Activated CD8-positive, alpha-beta memory T cell treated with anti-CD3 and anti-CD28 coated beads, Interleukin-2, amount 10 ng/mL, durations not matched to agents 7 days and 5 days (primary cell): ENCODE measurements at regions not wholly inside any gene's neighbourhood (a gene's known extent, or its start where the extent isn't known, plus 50 kb on each side); places are given as distances from the start of the nearest gene placed in this dataset.

Experiments
- ATAC-seq: fragments of 150-1000 bp; cut with Tn5 transposase; one replicate; pipeline ENCODE4 v1.10.0; 2021; ENCODE audit warnings: moderate library complexity
- CTCF ChIA-PET: fragments of 350-600 bp; sonication (Branson Sonifier 250); formaldehyde crosslinking; loops from one replicate; lab custom pipeline; 2021; ENCODE audit warnings: antibody characterized with exemption; lab: Charles Lee
- DNase-seq: peaks from one replicate; pipeline ENCODE4 v3.0.0-alpha.2; 2020
- H3K27ac Mint-ChIP-seq: one replicate; pipeline ENCODE4 v1.8.0; 2021; ENCODE audit warnings: mild to moderate bottlenecking, mixed read lengths
- H3K27me3 Mint-ChIP-seq: one replicate; pipeline ENCODE4 v1.8.0; 2021; ENCODE audit warnings: mixed read lengths
- H3K36me3 Mint-ChIP-seq: one replicate; pipeline ENCODE4 v1.8.0; 2021; ENCODE audit warnings: mild to moderate bottlenecking, mixed read lengths
- H3K4me1 Mint-ChIP-seq: one replicate; pipeline ENCODE4 v1.8.0; 2021; ENCODE audit warnings: mixed read lengths
- H3K4me3 Mint-ChIP-seq: one replicate; pipeline ENCODE4 v1.8.0; 2021; ENCODE audit warnings: mild to moderate bottlenecking, moderate library complexity, mixed read lengths
- H3K9me3 Mint-ChIP-seq: one replicate; pipeline ENCODE4 v1.8.0; 2022; ENCODE audit warnings: low read depth, mixed read lengths

DNA sequence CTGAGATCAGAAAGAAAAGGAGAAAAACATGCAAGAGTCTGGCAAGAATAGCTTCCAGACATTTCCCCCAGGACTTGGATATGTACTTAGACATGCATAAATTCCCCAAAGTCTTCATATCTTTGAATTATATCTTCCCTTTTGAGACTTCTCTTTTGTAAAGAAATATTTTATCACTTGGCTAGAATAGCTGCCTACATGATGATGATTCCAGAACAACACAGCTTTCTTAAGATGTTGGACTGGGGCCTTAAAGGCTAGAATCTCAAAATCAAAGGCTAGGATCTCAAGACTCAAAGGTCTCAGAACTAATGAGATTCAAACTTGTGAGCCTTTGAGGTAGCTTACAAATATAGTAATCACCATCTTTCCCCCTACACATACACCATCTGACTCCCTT, 842.3 kb downstream of the BCL11A start:
- no peak for DNase-seq
- CTCF ChIA-PET = no interaction called here
- ATAC-seq = no peak
- no peaks in the 10 kb centered on the region for H3K36me3 Mint-ChIP-seq
- H3K9me3 Mint-ChIP-seq = no peaks in the 10 kb centered on the region
- no peak overlapping the region for H3K27ac Mint-ChIP-seq
- H3K4me3 Mint-ChIP-seq = no peak overlapping the region
- no peaks in the 10 kb centered on the region for H3K4me1 Mint-ChIP-seq
- H3K27me3 Mint-ChIP-seq = no peaks in the 10 kb centered on the region

DNA sequence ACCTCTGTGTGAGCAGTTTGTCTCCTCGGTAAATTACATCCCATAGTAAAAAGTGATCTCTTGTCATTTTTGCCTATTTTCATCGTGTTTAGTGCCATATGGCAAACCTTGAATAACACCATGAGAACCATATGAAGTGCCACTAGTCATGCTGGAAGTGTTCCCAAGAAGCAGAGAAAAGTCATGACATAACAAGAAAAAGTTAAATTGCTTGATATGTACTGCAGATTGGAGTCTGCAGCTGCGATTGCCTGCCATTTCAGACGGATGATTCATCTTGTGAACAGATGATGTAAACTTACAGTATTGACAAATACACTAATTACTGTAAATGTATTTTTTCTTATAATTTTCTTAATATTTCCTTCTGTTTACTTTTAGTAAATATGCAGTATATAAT, 846.7 kb downstream of the BCL11A start:
- Mint-ChIP-seq H3K9me3 (no peaks in the 10 kb centered on the region), H3K4me3 (no peak overlapping the region), H3K27ac (no peak overlapping the region), H3K27me3 (no peaks in the 10 kb centered on the region), H3K36me3 (no peaks in the 10 kb centered on the region), H3K4me1 (no peaks in the 10 kb centered on the region)
- DNase-seq (no peak), ATAC-seq (no peak)
- CTCF ChIA-PET = no interaction called here

DNA sequence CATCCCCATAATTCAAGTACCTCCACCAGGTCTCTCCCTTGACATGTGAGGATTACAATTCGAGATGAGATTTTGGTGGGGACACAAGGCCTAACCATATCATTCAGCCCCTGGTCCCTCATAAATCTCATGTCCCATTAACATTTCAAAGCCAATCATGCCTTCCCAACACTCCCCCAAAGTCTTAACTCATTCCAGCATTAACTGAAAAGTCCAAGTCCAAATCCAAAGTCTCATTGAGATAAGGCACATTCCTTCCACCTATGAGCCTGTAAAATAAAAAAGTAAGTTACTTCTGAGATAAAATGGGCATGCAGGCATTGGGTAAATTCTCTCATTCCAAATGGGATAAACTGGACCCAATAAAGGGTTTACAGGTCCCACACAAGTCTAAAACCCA, 849.7 kb downstream of the BCL11A start:
- Mint-ChIP-seq H3K4me3 (no peak overlapping the region), H3K27ac (no peak overlapping the region), H3K36me3 (no peaks in the 10 kb centered on the region), H3K4me1 (no peaks in the 10 kb centered on the region), H3K9me3 (no peaks in the 10 kb centered on the region), H3K27me3 (no peaks in the 10 kb centered on the region)
- CTCF ChIA-PET = no interaction called here
- DNase-seq (no peak), ATAC-seq (no peak)

DNA sequence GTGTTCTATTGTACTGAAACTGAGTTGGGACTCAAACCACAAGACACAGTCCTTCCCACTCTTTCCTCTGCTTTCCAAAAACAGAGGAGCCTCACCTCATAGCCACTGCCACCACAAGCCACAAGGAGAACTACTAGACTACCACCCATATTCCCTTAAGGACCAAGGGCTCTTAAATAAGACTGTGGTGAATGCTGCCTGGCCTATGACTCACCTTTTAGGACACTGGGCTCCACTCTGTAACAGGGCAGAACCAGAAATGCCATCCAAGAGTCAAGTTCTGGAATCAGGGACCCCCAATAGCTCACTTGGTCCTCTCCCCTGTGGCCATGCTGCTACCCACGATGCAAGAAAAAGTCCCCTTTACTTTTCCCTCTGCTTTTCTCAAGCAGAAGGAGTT, 851.4 kb downstream of the BCL11A start:
- H3K9me3 Mint-ChIP-seq = no peaks in the 10 kb centered on the region
- H3K4me3 Mint-ChIP-seq = no peak overlapping the region
- H3K36me3 Mint-ChIP-seq = no peaks in the 10 kb centered on the region
- CTCF ChIA-PET = no interaction called here
- no peaks in the 10 kb centered on the region for H3K27me3 Mint-ChIP-seq
- DNase-seq = no peak
- no peaks in the 10 kb centered on the region for H3K4me1 Mint-ChIP-seq
- no peak overlapping the region for H3K27ac Mint-ChIP-seq
- no peak for ATAC-seq

DNA sequence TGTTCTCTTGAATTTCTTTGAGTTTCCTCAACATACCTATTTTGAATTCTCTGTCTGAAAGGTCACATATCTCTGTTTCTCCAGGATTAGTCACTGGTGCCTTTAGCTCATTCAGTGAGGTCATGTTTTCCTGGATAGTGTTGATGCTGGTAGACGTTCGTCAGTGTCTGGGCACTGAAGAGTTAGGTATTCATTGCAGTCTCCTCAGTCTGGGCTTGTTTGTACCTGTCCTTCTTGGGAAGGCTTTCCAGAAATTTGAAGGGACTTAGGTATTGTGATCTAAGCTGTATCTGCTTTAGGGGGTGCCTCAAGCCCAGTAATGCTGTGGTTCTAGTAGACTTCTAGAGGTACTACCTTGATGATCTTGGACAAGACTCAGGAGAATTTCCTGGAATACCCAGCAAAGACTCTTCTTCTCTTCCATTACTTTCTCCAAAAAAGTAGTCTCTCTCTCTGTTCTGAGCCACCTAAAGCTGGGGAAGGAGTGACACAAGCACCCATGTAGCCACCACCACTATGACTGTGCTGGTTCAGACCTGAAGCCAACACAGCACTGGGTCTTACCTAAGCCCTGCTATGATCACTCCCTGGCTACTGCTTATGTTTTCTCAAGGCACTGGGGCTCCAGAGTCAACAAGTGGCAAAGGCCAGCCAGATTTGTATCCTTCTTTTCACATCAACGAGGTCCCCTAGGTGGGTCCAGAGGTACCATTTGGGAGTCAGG, 852.0 kb downstream of the BCL11A start:
- Mint-ChIP-seq H3K4me1 (no peaks in the 10 kb centered on the region), H3K9me3 (no peaks in the 10 kb centered on the region), H3K4me3 (no peak overlapping the region), H3K36me3 (no peaks in the 10 kb centered on the region), H3K27ac (no peak overlapping the region), H3K27me3 (no peaks in the 10 kb centered on the region)
- no peak for DNase-seq
- CTCF ChIA-PET = no interaction called here
- no peak for ATAC-seq

DNA sequence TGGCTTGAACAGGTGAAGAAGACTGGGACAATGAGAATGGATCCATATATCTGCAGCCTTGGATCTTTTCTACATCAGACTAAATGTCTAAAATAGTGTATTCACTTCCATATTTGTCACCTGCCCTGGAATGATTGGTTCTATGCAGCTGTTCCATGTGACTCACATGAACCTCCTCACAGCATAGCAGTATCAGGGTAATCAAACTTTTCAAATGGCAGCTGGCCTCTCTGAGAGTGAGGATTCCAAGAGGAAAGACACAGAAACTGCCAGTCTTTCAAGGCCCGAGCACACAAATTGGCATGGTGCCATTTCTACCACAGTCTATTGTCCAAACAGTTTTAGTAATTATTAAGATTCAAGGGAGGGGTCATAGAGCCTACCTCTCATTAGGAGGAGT, 859.3 kb downstream of the BCL11A start:
- Mint-ChIP-seq H3K27me3 (no peaks in the 10 kb centered on the region), H3K36me3 (no peaks in the 10 kb centered on the region), H3K4me3 (no peak overlapping the region), H3K4me1 (no peaks in the 10 kb centered on the region), H3K9me3 (peaks cover 4% of the 10 kb centered on the region), H3K27ac (no peak overlapping the region)
- ATAC-seq = no peak
- CTCF ChIA-PET = no interaction called here
- DNase-seq = no peak

DNA sequence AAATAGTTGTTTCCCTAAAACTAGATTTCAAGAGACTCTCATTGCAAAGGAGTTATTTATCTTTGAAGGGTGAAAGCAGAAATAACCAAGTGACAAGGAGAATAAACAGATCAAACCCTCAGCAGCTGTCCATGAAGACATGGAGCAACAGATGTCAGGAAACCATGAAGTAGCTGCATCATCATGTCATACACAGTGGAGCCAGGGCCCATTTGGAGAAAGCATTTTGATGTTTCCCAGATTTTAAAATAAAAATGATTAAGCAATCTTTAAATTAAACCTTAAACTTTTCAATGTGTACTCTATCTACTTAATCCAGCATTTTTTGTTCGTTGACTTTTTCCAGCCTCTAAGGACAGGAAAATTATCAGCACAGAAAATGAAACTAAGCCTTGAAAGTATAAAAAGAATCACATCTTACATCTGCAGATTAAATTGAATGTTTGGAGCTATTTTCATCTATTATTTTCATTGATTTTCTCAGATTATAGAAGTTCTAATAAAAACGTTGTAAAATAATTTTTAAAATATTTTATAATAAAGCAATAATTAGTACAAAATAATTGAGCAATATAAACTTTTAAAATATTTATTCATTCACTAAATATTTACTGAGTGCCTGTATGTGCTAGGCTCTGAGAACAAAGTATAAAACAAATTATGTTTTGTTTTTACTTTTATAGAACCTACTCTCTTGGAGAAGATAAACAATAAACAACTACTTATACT, 860.1 kb downstream of the BCL11A start:
- Mint-ChIP-seq H3K4me3 (no peak overlapping the region), H3K27ac (no peak overlapping the region), H3K36me3 (no peaks in the 10 kb centered on the region), H3K9me3 (peaks cover 4% of the 10 kb centered on the region), H3K27me3 (no peaks in the 10 kb centered on the region), H3K4me1 (no peaks in the 10 kb centered on the region)
- ATAC-seq = no peak
- CTCF ChIA-PET = no interaction called here
- DNase-seq = no peak

DNA sequence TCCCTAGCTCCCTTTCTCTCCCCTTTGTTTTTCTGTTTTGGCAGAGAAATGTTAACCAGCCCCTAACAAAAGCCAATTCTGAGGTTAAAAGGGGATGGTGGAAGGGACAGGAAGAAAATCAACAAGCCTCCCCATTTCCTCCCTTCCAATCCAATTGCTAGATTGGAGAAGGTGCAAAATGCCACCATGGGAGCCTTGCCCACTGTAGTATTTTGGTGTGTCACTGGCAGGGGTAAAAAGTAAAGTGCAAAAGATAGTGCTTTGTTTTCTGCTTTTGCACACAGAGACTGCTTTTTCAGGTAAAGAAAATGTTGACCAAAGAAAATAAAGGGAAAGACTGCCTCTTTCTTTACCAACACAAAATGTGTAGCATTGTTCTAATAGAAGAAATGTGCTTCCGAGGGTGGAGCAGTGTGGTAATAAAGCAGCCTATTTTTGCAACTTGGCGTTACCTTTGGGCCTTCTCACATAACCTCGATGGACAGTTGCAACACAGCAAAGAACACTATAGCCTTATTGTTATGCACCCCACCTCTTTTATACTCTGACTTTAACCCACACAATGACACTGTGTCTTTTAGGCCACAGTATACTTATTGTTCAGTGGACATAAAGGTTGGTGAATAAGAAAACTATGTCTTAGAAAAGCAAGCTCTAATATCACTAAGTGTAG, 861.8 kb downstream of the BCL11A start:
- H3K27me3 Mint-ChIP-seq = no peaks in the 10 kb centered on the region
- H3K27ac Mint-ChIP-seq = no peak overlapping the region
- no peak for DNase-seq
- ATAC-seq = no peak
- CTCF ChIA-PET = no interaction called here
- H3K9me3 Mint-ChIP-seq = peaks cover 4% of the 10 kb centered on the region
- no peaks in the 10 kb centered on the region for H3K36me3 Mint-ChIP-seq
- H3K4me3 Mint-ChIP-seq = no peak overlapping the region
- H3K4me1 Mint-ChIP-seq = no peaks in the 10 kb centered on the region

DNA sequence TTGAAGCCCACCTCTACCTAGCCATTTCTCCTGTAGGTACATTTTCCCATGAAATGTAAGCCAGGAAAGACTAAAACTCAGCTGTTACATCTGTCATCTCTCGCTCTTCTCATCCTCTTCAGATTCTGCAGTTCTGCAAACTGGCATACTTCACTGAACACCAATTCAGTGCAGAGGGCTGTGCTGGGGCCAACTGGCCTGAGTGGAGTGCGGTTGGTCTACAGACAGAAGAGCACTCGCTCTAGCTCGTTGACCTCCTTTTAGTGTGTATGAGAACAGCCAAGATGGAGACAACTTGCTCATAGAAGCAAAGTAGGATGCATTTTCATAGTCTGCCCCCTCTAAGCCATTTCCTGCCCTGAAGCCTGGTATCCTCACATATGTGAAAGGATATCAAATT, 862.6 kb downstream of the BCL11A start:
- CTCF ChIA-PET = no interaction called here
- Mint-ChIP-seq H3K4me3 (no peak overlapping the region), H3K36me3 (no peaks in the 10 kb centered on the region), H3K4me1 (no peaks in the 10 kb centered on the region), H3K27ac (no peak overlapping the region), H3K9me3 (peaks cover 4% of the 10 kb centered on the region), H3K27me3 (no peaks in the 10 kb centered on the region)
- DNase-seq (no peak), ATAC-seq (no peak)

DNA sequence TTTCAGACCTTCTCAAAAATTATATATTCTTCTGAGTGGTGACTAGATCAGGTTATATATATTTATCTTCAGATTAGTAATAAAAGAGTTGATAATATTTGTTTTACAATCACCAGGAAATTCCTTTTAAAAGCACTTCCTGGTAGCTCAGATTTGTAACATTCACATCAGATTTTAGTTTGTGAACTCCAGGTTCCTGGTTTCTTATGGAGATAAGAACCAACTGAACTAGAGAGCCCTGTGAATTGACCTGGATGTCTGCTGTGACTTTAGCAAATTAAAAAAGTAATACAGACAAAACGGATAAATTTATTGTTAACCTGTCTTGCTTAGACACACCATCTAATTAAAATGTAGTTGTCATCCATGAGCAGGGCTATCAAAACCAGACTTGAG, 868.7 kb downstream of the BCL11A start:
- Mint-ChIP-seq H3K9me3 (peaks cover 2% of the 10 kb centered on the region), H3K27ac (no peak overlapping the region), H3K4me3 (no peak overlapping the region), H3K27me3 (no peaks in the 10 kb centered on the region), H3K4me1 (no peaks in the 10 kb centered on the region), H3K36me3 (no peaks in the 10 kb centered on the region)
- ATAC-seq (no peak), DNase-seq (no peak)
- CTCF ChIA-PET = no interaction called here

DNA sequence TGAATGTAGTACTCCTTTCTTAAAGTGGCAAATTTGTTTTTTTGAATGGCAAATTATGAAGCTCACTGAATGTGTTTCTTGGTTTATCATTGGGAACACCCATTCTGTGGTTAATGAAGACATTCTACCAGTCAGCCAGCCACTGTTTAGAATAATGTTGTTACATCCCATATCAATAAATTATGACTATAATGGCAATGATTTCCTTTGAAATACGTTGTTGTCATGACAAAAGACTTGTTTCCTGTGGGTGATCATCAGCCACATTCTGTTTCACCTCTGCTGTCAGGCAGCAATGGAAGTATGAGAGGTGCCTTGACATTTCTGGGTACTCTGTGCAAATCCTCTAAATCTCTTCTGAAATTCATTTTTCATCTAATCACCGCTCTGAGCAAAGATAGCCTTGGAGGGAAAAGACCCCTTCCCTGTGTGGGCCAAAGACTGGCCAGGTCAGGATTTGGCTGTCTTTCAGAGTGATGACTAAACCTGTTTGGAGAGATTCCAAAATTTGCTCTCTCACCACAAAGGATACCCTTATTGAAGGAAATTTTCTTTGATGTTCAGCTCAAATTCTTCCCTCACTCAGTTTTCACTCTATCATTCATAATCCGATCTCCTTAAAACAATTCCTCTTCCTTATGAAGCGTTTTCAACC, 869.2 kb downstream of the BCL11A start:
- H3K27ac Mint-ChIP-seq = no peak overlapping the region
- no peaks in the 10 kb centered on the region for H3K27me3 Mint-ChIP-seq
- ATAC-seq (no peak), DNase-seq (no peak)
- no peaks in the 10 kb centered on the region for H3K4me1 Mint-ChIP-seq
- CTCF ChIA-PET = no interaction called here
- peaks cover 2% of the 10 kb centered on the region for H3K9me3 Mint-ChIP-seq
- H3K36me3 Mint-ChIP-seq = no peaks in the 10 kb centered on the region
- H3K4me3 Mint-ChIP-seq = no peak overlapping the region

DNA sequence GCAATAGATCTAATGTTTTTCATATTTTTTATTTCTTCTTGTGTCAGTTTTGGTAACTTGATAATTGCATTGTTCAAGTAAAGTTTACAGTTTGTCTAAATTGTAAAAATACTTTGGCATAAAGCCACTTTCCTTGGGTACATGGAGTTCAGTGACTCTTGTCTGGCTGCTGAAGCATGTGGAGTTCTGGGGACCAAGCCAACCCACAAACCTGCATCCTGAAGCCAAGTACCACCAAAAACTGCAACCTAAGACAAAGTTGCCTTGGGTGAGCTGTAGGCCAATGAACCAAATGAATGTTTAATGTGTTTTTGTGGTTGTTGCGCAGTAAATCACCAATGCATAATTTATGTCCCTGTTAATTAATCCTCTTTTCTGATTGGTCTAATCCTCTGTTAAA, 872.6 kb downstream of the BCL11A start:
- Mint-ChIP-seq H3K27me3 (no peaks in the 10 kb centered on the region), H3K4me3 (no peak overlapping the region), H3K9me3 (peaks cover 2% of the 10 kb centered on the region), H3K36me3 (no peaks in the 10 kb centered on the region), H3K4me1 (no peaks in the 10 kb centered on the region), H3K27ac (no peak overlapping the region)
- ATAC-seq (no peak), DNase-seq (no peak)
- CTCF ChIA-PET = no interaction called here

DNA sequence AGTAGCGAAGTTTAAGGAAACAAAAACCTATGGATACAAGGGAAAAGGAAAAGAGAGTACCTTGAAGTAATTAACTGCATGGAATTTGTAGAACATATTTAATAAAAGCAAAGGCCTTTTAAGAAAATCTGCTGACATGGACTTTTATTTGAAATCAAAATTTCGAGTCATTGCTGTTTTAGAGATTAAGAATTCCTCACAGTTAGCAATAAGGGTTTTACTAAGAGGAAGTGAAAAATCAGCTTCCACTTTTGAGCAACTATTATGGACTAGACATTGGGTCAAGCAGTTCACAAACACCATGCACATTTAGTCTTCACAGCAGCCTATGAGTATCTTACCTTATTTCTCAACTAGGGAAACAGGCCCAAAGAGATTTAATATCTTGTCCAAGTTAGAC, 876.3 kb downstream of the BCL11A start:
- Mint-ChIP-seq H3K4me3 (no peak overlapping the region), H3K9me3 (no peaks in the 10 kb centered on the region), H3K36me3 (no peaks in the 10 kb centered on the region), H3K27me3 (no peaks in the 10 kb centered on the region), H3K27ac (no peak overlapping the region), H3K4me1 (no peaks in the 10 kb centered on the region)
- no peak for DNase-seq
- CTCF ChIA-PET = no interaction called here
- ATAC-seq = no peak

DNA sequence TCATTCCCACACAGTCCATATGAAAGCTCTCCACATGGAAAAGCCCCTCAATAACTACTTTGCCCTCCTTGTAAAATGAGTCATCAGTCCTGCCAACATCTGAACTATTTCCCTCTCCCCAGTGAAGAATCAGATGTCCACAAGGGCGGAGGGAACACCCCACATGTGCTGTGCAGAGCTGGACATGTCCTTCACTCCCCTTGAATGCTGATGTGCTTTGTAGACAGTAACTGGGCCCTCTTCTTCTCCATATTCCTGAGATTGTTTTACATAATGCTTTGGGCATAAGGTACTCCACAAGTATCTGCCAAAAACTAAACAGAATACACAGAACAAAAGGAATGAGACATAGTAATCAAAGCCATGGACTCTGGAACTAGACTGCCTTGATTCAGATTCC, 879.4 kb downstream of the BCL11A start:
- Mint-ChIP-seq H3K27ac (no peak overlapping the region), H3K4me1 (no peaks in the 10 kb centered on the region), H3K9me3 (no peaks in the 10 kb centered on the region), H3K27me3 (no peaks in the 10 kb centered on the region), H3K36me3 (no peaks in the 10 kb centered on the region), H3K4me3 (no peak overlapping the region)
- CTCF ChIA-PET = no interaction called here
- ATAC-seq (no peak), DNase-seq (no peak)
